HG03469 (cell line): ENCODE measurements at regions not wholly inside any gene's neighbourhood (a gene's known extent, or its start where the extent isn't known, plus 50 kb on each side); places are given as distances from the start of the nearest gene placed in this dataset.
"Not testable (repeated sequence)": the region's sequence is repeated elsewhere in the genome, so short reads cannot be mapped to it uniquely, and the experiment has no call there.

Experiments used
- ATAC-seq: cut with Tn5 transposase; IDR thresholded peaks from one replicate; pipeline ENCODE4 v1.9.1; 2021; ENCODE audit warnings: mild to moderate bottlenecking, moderate library complexity, moderate number of reproducible peaks; ENCODE audit not compliant: unreplicated experiment

DNA sequence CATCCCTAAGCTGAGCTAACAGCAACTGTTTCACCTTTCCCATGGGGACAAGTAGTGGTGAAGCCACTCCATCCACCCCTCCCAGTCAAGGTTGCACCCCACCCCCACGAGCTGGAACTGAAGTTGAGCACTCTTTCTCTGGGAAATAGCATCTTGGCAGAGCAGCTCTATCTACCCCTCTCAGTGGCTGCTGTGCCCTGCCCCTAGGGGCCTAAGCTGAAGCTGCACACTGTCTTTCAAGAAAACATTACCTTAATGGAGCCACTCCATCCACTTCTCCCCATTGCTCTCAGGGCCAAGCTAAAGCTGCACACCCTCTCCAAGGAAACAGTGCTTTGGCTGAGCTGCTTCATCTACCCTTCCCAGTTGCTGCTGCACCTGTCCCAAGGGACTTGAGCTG lies 170.6 kb upstream of the CCDC196 start:
- no peak for ATAC-seq

DNA sequence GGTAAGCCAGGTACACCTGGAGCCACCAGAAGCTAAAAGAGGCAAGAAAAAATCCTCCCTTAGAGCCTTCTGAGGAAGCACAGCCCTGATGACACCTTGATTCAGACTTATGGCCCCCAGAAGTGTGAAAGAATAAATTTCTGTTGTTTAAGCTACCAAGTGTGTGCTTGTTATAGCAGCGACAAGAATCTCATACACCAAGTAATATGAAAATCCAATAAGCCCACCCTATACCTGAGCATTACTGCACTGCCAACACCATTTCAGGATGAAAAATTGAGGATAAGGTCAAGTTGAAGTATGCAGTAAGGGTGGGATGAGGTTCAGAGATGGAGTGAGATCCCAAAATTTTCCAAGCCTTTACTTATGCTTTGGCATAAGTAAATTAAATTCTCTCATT lies 163.6 kb upstream of the CCDC196 start:
- ATAC-seq = no peak

DNA sequence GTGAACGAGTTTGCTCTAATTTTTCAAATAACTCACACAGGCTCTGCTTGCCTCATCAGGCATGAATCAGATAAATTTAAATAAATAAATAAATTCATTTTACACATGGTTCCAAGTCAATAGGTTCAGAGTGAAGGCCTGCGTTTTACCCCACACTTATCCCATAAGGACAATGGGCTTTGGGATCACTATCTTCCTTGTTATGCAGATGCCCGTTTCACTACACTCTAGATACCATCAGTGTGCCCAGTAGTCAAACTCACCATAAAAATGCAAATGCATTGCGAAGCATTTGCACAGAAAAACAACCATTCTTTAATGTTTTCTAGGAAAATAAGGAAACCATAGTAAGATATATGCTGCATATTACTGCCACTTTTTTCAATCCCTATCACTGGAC lies 155.9 kb upstream of the CCDC196 start:
- ATAC-seq = no peak

DNA sequence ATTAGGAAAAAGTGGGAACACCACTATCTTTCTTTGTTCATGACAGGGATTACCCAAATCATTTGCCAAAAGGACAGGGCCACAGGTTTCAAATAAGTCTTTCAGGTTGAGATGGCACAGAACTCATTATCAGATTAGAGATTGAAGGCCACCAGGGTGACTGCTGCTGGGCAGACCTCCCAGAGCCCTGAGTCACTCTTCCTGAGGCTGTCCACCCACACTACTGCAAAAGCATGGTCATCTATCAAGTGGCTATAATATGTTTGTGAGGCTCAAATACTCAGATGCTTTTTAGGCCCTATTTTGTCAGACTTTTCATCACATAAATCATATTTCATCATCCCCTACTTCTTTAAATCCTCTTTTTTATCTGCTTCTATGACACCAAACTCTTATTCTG lies 155.3 kb upstream of the CCDC196 start:
- no peak for ATAC-seq

DNA sequence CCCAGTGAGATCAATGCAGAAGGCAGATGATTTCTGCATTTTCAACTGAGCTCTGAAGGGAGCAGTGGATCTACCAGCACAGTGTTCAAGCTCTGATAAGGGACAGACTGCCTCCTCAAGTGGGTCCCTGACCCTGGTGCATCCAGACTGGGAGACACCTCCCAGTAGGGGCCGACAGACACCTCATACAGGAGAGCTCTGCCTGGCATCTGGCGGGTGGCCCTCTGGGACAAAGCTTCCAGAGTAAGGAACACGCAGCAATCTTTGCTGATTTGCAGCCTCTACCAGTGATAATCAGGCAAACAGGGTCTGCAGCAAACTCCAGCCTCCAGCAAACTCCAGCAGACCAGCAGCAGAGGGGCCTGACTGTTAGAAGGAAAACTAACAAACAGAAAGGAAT lies 152.9 kb upstream of the CCDC196 start:
- not testable (repeated sequence) for ATAC-seq

DNA sequence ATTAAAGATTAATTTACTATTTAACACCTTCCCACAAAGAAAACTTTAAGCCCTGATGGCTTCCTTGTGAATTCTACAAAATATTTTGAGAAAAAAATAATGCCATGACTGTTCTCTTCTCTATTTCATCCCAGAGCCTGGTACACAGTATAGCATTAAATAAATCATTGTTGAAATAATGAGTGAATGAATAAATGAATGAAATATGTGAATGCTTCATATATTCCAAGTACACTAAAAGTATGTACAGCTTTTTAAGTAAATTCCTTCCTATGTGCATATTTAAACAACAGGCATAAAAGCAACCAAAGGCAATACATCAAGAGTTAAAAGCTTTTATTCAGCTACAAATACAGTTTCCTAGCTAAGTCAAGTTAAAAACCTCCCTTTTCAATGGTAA lies 144.9 kb upstream of the CCDC196 start:
- ATAC-seq = no peak

DNA sequence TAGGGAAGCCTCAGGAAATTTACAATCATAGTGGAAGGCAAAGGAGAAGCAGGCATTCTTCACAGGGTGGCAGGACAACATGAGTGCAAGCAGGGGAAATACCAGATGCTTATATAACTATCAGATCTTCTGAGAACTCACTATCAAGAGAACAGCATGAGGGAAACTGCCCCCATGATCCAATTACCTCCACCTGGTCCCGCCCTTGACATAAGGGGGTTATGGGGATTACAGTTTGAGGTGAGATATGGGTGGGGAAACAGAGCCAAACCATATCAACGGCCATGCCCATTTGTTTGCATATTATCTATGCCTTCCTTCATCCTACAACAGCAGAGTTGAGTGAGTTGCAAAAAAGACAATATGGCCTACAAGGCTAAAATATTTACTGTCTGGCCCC lies 140.2 kb upstream of the CCDC196 start:
- no peak for ATAC-seq

DNA sequence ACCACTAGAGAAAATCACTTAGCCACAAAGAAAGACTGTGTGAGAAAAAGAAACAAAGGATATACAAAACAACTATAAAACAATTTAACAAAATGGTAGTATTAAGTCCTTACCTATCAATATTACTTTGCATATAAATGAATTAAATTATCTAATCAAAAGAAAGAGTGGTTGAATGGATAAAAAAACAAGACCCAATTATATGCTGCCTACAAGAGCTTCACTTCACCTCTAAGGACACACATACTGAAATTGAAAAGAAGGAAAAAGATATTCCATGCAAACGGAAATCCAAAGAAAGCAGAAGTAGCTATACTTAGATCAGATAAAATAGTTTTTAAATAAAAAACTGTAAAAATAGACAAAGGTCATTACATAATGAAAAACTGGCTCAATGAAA lies 134.9 kb upstream of the CCDC196 start:
- no peak for ATAC-seq

DNA sequence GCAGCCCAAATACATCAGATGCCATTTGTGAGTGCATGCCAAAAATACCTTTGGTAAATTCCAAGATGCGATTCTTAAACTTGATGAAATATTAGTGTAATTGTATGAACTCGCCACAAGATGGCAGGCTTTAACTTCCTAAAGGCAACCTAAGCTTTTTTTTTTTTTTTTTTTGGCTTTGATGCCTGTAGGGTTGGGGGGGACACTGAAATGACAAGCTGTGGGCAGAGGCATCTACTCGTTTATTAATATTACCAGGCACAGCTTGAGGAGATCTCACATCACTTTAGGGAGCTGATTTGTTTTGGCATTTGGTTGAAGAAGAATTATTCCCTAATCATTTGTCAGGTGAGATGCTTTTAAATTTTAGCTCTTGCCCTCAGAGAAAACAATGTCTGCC lies 126.7 kb upstream of the CCDC196 start:
- ATAC-seq = no peak

DNA sequence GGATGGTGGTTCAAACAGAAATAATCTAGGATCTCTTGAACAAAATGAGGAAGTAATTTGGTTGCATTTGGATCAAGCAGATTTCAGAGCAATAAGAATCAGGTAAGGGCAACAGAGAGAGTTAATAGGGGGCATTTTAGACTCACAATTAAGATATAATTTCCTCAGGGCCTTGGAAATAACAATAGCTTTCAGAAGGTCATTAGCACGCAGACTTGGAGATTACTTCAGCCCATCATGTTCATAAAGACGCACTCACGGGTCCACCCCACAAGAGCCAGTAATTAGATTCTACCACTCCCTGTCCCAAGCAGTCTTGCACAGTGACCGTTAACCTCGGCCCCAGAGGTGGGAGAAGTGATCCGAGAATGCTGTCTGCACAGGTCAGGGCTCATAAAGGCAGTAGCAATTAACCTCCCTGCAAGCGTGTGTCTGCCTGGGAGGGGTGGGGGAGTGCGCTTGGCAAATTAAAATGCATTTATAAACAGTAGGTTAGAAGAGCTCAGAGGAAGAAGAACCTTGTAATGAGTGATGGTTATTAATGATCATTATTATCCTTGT lies 125.7 kb upstream of the CCDC196 start:
- ATAC-seq = no peak

DNA sequence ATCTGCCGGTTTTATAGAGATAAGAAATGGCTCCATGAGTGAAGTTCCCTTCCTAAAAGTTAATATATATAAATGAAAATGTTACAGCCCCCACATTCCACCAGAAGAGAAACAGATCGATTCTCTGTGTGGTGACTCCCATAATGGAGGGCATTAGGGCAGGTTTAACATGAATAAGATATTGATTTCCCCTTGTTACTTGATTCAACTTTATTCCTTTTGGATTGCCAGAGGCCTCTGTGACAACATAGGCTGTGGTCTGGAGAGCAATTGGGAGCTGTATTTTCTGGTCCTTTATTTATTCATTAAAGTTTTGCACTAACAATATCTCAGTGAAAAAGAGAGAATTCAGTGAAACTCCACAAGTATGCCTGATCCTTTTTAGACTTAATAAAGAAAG lies 125.2 kb upstream of the CCDC196 start:
- no peak for ATAC-seq

DNA sequence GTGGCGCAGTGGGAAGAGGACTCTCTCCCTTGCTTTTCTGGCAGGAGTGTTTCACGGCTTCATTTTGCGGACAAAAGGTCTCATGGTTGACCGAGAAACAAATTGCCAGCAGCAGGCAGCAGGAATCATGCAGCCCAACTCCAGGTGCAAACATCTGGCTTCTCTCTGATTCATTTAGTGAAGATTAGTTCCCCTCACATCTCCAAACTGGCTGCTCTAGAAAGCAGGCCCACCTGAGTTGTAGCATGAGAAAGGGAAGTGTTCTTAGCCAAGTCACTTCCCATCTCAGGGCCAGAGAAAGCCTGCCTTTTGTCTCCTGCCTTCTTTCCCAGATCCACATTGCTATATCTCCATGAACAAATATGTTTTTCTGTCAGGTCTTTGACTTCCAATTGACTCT lies 120.8 kb upstream of the CCDC196 start:
- ATAC-seq = no peak

DNA sequence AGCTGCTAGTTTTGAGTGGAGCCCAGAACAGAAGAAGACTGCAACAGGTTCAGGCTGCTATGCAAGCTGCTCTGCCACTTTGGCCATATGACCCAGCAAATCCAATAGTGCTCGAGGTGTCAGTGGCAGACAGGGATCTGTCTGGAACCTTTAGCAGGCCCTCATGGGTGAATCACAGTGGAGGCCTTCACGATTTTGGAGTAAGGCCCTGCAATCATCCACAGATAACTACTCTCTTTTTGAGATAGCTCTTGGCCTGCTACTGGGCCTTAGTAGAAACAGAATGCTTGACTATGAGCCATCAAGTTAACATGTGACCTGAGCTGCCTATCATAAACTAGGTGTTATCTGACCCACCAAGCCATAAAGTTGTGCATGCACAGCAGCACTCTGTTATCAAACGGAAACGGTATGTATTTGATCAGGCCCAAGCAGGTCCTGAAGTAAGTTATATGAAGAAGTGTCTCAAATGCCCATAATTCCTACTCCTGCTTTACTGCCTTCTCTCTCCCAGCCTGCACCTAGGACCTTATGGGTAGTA lies 116.9 kb upstream of the CCDC196 start:
- no peak for ATAC-seq

DNA sequence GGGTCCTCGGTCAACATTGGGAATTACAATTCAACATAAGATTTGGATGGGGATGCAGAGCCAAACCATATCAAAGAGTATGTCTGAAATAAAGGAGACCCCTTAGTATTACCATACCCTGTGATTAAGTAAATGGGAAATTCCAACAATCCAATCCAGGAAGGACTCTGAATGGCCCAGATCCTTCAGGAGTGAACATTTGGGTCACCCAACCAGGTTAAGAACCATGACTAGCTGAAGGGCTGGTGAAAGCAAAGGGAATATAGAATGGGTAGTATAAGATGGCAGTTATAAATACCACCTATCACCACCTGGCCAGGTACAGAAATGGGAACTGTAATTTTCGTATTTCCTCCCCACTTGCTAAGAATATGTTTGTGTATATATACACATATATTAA lies 114.4 kb upstream of the CCDC196 start:
- ATAC-seq = no peak

DNA sequence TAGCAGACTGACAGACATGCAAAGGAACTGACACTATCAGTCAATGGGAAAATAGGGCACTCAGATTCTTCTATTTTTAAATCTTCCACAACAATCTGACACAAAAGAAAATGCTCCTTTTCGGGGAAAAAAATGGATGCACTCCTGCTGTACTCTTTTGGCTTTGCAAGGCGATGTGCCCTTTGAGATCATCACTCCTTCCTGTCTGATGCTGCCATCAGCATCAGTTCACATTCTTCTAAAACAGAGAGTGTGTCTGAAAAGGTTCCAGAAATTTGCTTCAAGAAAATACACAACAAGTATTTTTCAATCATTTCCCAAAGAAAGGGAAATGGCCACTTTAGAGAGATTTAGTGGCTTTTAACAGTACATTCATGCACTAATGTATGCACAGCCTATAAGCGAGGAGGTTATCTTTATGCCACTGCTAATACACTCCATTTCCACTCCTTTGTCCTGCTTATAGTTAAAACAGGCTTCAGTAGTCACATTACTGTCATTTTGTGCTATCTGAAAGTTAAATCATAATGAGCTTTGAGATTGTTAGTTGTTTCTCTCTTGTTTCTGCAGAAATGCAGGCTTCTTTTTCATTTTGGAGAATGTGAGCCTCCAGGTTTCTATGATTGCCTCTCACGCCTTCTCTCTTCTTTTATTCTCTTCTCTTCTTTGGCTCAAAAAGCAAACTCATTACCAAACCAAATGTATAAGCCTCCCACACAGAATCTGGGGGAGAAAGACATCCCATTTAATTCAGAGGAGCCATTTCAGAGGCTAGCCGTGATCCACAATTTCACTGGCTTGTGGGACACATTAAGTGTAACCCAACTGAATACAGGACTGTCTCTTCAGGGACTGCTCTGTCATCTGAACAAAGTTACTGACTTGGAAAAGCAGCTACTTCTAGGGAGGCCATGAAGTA lies 110.9 kb upstream of the CCDC196 start:
- no peak for ATAC-seq

DNA sequence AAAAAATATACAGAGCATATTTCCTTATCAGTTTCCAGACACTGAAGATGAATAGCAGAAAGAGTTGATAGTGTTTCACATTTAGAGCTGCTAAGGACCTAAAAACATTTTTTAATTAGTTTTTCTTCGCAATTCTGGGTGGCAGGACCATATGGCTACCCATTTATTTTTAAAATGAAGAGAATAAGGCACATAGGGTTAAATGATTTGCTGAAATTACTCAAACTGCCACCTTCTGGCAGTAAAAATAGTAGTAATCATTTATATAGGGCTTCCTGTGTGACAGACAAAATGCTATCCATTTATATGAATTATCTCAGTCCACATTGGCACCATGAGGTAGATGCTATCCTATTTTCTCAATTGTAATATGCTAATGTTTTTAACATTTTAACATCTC lies 108.6 kb upstream of the CCDC196 start:
- ATAC-seq = no peak

DNA sequence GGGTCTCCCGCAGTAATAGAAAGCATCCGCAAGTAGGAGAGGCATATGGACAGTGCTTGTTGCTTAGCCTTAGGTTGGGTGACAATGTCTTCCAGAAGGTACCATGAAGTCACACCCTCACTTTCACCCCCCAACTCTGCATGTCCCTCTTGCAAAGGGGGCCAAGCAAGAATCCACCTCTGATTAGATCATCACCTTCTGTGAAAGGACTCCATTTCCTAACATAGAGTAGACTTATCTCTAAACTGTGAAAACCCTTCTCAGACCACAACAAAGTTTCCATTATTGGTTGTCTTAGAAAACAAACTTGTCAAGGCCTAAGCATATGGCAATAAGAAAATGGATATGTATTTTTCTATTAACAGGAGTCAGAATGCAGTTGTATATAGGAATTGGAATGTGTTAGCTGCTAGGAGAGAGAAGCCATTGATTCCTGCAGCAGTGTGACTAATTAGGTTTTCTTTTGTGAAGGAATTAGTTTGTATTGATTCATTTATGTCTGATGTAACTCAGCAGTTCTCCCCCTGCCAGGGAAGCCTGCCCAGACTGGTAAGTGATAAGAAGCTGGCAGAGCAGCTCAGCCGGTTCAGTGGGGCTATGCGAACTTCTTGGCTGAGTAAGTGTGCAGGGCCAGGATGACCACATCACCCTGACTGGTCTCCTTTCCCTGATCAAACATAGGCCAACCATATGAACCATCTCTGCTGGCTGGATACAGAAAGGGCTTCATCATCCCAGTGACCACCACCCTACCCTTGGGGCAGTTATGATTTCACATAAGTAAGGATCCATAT lies 107.3 kb upstream of the CCDC196 start:
- ATAC-seq = no peak

DNA sequence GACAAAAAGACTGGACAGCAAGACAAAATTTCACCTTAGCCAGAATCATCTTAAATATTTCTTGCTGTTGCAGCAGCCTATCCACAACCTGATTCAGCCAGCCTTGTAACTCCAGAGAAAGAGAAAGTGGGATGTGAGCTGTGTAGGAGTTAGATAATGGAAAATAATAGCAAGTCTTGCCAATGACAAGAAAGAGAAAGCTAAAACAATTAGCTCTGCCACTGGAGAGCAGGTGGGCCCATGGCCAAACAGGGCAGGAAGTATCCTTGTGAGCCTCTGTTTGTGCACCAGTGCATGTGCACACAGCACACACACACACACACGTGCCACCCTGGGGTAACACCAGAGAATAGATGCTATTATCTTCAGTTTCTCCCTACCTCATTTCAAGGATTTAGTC lies 106.0 kb upstream of the CCDC196 start:
- no peak for ATAC-seq

DNA sequence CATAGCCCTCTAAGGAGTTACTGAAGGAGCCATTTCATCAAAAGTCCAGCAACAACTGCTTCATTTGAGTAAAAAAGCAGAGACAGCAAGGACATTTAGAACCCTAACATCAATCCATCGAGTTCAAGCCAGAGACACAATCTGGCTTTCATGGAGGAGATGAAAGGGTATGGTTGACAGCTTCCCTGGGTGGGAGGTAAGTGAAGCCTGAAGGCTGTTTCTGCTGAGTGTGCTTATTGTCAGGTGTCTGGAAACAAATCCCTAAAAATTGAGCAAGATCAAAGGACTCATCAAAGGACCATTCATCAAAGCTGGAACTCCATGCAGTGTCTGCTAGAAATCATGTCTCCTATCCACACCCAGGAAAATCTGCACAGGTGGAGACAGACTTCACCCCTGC lies 104.4 kb upstream of the CCDC196 start:
- no peak for ATAC-seq

DNA sequence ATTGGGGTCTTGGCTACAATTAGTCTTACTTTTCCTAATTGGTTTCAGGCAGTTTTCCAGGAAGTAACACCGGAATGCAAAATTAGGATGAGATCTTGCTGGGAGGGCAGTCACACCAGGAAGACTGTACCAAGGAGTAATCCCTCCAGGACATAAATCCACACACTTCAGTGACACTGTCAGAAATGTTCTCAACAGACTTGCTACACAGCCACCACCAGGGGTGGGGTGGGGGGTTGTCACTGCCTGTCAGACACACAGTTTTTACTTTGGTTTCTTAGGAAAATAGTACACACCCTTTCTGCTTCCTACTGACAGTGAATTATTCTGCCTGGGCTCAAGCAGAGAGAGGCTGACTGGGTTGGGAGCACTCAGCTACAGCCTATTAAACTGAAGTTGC lies 102.9 kb upstream of the CCDC196 start:
- ATAC-seq = no peak

DNA sequence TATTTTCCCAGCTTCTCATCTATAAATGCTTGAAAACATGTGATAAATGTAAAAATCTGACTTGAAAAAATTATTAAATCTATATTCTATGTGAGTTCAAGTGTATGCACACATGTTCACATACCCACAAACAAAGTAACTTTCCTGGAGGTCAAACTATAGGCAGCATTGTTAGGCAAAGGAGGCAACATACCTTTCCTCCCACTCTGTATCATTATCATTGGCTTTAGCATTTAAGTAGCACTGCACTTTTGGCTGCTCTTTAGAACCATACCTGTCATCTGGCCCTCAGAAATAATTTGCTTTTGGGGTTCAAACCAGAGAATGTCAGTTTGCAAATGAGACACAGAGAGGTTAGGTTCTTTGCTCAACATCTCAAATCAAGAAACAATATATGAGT lies 102.4 kb upstream of the CCDC196 start:
- ATAC-seq = no peak

DNA sequence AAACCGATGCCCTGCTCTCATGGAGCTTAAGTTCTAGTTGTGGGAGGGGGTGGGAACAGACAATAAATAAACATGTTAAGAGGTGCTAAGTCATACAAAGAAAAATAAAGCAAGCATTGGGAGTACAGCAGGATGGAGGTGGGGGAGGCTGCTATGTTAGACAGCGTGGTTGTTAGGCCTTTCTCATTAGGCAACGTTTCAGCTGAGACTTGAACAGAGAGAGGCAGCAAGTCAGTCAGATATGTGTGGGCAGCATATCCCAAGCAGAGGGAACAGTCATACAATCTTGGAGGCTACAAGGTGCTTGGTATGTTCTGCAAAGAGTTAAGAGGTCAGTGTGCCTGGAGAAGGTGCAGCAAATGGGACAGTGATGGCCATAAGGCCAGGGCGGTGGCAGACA lies 97.7 kb upstream of the CCDC196 start:
- ATAC-seq = no peak
